Psoas muscle (tissue), 7 donors: ENCODE measurements at regions not wholly inside any gene's neighbourhood (a gene's known extent, or its start where the extent isn't known, plus 50 kb on each side); places are given as distances from the start of the nearest gene placed in this dataset.

Source experiments
- ATAC-seq, 4 donors: fragments of 200-7000 bp; cut with Tn5 transposase; one replicate each; pipeline ENCODE4 v1.9.1; 2020; ENCODE audit warnings: moderate library complexity in 3 of 4, mild to moderate bottlenecking in 2 of 4
- DNase-seq, 2 donors: peaks; one replicate each; pipeline ENCODE4 v3.0.0-alpha.2; 2020
- H3K27ac ChIP-seq: fragments of 200-600 bp; one replicate; pipeline ENCODE4 v1.8.0; 2022
- H3K27me3 ChIP-seq, 3 donors: fragments of 200-600 bp in 1 of 3; one replicate each; pipeline versions ENCODE4 v1.6.1 to v1.8.0; 2013 to 2022; ENCODE audit warnings: low read length in 2 of 3, mild to moderate bottlenecking in 2 of 3, moderate library complexity in 1 of 3; ENCODE audit not compliant: insufficient read depth in 3 of 3
- H3K36me3 ChIP-seq, 2 donors: fragments of 200-600 bp in 1 of 2; one replicate each; pipeline versions ENCODE4 v1.6.1 to v1.8.0; 2013 to 2022; ENCODE audit warnings: low read depth in 1 of 2, mild to moderate bottlenecking in 1 of 2, moderate library complexity in 1 of 2; ENCODE audit not compliant: insufficient read depth in 1 of 2
- H3K4me1 ChIP-seq: fragments of 200-600 bp; one replicate; pipeline ENCODE4 v1.8.0; 2022
- H3K4me3 ChIP-seq: fragments of 200-600 bp; one replicate; pipeline ENCODE4 v1.8.0; 2022; ENCODE audit warnings: mild to moderate bottlenecking
- H3K9me3 ChIP-seq: fragments of 200-600 bp; one replicate; pipeline ENCODE4 v1.8.0; 2022
- WGBS, 3 donors: extraction: QIAGEN DNeasy Blood & Tissue Kit; methylation state at CpG; one replicate each; pipeline versions ENCODE4 v1.1.6 to v1.1.7; 2013; 5-methylcytosine and 5-hydroxymethylcytosine counted together
- intact Hi-C, 2 donors: fragments of 100-400 bp; cut with DNase I; formaldehyde crosslinking; loops; one replicate each; pipeline versions ENCODE4 v1.11.0 to v1.14.2; 2022
- TF ChIP-seq, protein P1 (sequence below): fragments of 200-600 bp; IDR thresholded peaks from one replicate; pipeline ENCODE4 v1.8.0; 2022; ENCODE audit warnings: antibody characterized with exemption
- donor health status: healthy with polysubstance abuse.
- donor health status: DM: no; HTN: no; CAD: no; lungs with moderate emphysema.
- donor health status: Bipolar disorder and iron deficiency.
- donor health status: healthy.
- donor health status: DM: yes; HTN: yes; CAD: no.
- donor health status: DM: no; HTN: no; CAD: no.
- donor health status: DM: yes; HTN: yes; CAD: no.

- Histone ChIP-seq H3K36me3 (no peaks in the 10 kb centered on the region), H3K27me3 (peaks cover 0 to 35% (median 7%) of the 10 kb centered on the region in 3 donors), H3K4me1 (no peaks in the 10 kb centered on the region), H3K9me3 (no peaks in the 10 kb centered on the region), H3K27ac (no peak overlapping the region), H3K4me3 (no peak overlapping the region)
- ATAC-seq (no peak), DNase-seq (peak in 1 of 2 donors; percentile 26)
- 72 to 73% (median 73%) methylated on average over 19 to 20 of the region's 20 CpGs for WGBS, 3 donors
- intact Hi-C loops = no loop called here
- TF ChIP-seq, protein P1, sequence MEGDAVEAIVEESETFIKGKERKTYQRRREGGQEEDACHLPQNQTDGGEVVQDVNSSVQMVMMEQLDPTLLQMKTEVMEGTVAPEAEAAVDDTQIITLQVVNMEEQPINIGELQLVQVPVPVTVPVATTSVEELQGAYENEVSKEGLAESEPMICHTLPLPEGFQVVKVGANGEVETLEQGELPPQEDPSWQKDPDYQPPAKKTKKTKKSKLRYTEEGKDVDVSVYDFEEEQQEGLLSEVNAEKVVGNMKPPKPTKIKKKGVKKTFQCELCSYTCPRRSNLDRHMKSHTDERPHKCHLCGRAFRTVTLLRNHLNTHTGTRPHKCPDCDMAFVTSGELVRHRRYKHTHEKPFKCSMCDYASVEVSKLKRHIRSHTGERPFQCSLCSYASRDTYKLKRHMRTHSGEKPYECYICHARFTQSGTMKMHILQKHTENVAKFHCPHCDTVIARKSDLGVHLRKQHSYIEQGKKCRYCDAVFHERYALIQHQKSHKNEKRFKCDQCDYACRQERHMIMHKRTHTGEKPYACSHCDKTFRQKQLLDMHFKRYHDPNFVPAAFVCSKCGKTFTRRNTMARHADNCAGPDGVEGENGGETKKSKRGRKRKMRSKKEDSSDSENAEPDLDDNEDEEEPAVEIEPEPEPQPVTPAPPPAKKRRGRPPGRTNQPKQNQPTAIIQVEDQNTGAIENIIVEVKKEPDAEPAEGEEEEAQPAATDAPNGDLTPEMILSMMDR = no peak
These were observed 163.5 kb downstream of the RTP5 start for GRCh38 chr2:242032780-242033656.

DNA sequence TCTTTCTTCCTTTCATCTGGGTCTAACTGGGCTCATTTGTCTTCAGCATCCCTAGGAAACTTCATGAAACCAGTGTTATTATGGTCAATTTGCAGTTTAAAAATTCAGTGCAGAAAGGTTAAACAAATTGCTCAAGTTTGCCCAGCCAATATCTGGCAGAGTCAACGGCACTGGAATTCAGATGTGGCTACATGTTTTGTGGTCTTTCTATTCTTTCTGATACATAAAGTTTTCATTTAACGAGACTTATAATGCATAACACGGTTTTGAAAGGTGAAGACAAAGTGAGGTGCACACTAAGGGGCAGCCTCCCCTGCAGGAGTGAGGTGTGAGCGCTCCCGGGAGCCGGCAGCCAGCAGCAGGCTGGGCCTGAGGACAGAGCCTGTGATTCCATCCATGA, 164.6 kb downstream of the RTP5 start:
- DNase-seq (peak in 1 of 2 donors; percentile 15), ATAC-seq (no peak)
- no peak overlapping the region for H3K4me3 ChIP-seq
- no peaks in the 10 kb centered on the region for H3K36me3 ChIP-seq
- H3K4me1 ChIP-seq = no peaks in the 10 kb centered on the region
- H3K27me3 ChIP-seq = peaks cover 0 to 42% (median 9%) of the 10 kb centered on the region in 3 donors
- TF ChIP-seq, protein P1 = no peak
- no peaks in the 10 kb centered on the region for H3K9me3 ChIP-seq
- no peak overlapping the region for H3K27ac ChIP-seq
- 66 to 74% (median 67%) methylated on average over 6 of the region's 6 CpGs for WGBS, 3 donors
- intact Hi-C loops = no loop called here

- ATAC-seq (no peak), DNase-seq (peak in 1 of 2 donors; percentile 19)
- H3K4me1 ChIP-seq = no peaks in the 10 kb centered on the region
- no peak overlapping the region for H3K4me3 ChIP-seq
- TF ChIP-seq, protein P1 = no peak
- WGBS, 3 donors = 63 to 69% (median 66%) methylated on average over 37 of the region's 37 CpGs
- no peak overlapping the region for H3K27ac ChIP-seq
- H3K27me3 ChIP-seq = peaks cover 0 to 49% (median 12%) of the 10 kb centered on the region in 3 donors
- no peaks in the 10 kb centered on the region for H3K9me3 ChIP-seq
- intact Hi-C loops = no loop called here
- H3K36me3 ChIP-seq = no peaks in the 10 kb centered on the region
These were observed 165.7 kb downstream of the RTP5 start for GRCh38 chr2:242034996-242035814.

- H3K4me1 ChIP-seq = no peaks in the 10 kb centered on the region
- no peak overlapping the region for H3K4me3 ChIP-seq
- TF ChIP-seq, protein P1 = no peak
- DNase-seq (peak in 1 of 2 donors; percentile 19), ATAC-seq (no peak)
- no peaks in the 10 kb centered on the region for H3K9me3 ChIP-seq
- 79 to 84% (median 84%) methylated on average over 17 of the region's 17 CpGs for WGBS, 3 donors
- peaks cover 0 to 55% (median 15%) of the 10 kb centered on the region in 3 donors for H3K27me3 ChIP-seq
- intact Hi-C loops = no loop called here
- H3K27ac ChIP-seq = no peak overlapping the region
- no peaks in the 10 kb centered on the region for H3K36me3 ChIP-seq
These were observed 166.5 kb downstream of the RTP5 start for GRCh38 chr2:242035858-242036652.
